ENCODE measurements at regions not wholly inside any gene's neighbourhood (a gene's known extent, or its start where the extent isn't known, plus 50 kb on each side); places are given as distances from the start of the nearest gene placed in this dataset.

DNA sequence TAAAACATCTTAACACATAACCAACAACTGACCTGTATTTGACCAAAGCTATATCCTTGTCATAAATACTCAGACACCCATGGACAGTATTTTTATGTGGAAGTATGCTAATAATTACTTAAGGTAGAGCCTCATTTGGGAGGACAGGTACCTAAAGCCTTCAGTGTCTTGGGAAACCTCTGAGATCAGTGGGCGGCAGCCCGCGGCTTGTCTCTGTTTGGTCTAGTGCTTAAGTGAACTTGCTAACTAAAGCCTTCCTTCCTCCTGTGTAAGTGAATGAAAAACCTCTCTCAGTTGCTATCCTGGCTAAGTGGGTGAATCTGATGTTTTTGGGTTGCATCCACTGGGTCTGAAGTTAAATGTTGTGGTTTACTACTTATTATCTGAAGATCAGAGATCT lies 144.5 kb upstream of the AGR3 start:
- TF ChIP-seq EZH2phosphoT487 (IDR thresholded peaks at IDR 0.05; ENCODE audit: low read length), result no peak
- H3K4me3 ChIP-seq (ENCODE audit: low read length), result no peak overlapping the region
- H4K20me1 ChIP-seq (ENCODE audit: insufficient read depth, low read length), result no peaks in the 10 kb centered on the region
- no peak overlapping the region for H2AFZ ChIP-seq (ENCODE audit: low read length)
- H3K27ac ChIP-seq (ENCODE audit: low read length), result no peak overlapping the region
- no peaks in the 10 kb centered on the region for H3K79me2 ChIP-seq (ENCODE audit: low read length)
- H3K4me1 ChIP-seq (ENCODE audit: low read length), result peaks cover 6% of the 10 kb centered on the region
- no peaks in the 10 kb centered on the region for H3K9me2 ChIP-seq (replicated peaks; ENCODE audit: insufficient read depth, low read length)
- no peaks in the 10 kb centered on the region for H3K9me3 ChIP-seq (replicated peaks; ENCODE audit: insufficient read depth, low read length)
- H3F3A ChIP-seq (ENCODE audit: insufficient read depth, low read length), result no peaks in the 10 kb centered on the region
- H3K36me3 ChIP-seq (replicated peaks; ENCODE audit: insufficient read depth, low read length), result no peaks in the 10 kb centered on the region
- no peak for DNase-seq
- no peaks in the 10 kb centered on the region for H3K27me3 ChIP-seq (replicated peaks; ENCODE audit: insufficient read depth, low read length)
- H3K4me2 ChIP-seq (ENCODE audit: low read depth, low read length), result no peak overlapping the region
- no peak overlapping the region for H3K9ac ChIP-seq (ENCODE audit: low read length)

DNA sequence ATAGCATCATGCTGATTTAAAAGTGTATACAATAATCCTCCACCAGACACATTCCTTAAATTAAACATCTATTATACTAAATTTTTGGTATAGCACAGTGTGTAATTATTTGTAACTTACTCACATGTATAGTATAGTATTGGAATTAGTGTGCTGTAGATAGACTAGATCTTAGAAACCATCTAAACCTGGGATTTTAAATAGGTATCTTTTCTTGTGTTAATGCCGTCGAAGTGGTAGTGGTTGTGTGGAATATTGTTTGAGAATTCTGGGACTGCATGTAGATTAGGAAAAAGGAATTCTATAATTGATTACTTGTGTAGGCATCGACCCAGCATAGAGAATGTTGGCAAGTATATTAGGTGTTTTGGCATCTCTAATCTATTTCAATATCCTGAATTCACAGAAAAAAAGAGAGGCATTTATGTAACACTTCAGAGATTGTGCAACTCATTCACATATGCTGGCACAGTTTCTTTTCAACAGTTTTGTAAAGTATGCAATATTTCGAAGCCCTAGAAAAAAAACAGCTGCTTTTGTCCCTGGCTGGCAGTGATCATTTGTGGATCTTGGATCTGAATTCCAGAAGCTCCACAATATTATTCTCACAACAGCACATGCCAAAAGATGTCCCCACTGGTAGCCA lies 145.5 kb upstream of the AGR3 start:
- H3K79me2 ChIP-seq (ENCODE audit: low read length), result no peaks in the 10 kb centered on the region
- H3K9me2 ChIP-seq (replicated peaks; ENCODE audit: insufficient read depth, low read length), result no peaks in the 10 kb centered on the region
- no peaks in the 10 kb centered on the region for H3K9me3 ChIP-seq (replicated peaks; ENCODE audit: insufficient read depth, low read length)
- no peak overlapping the region for H3K9ac ChIP-seq (ENCODE audit: low read length)
- no peaks in the 10 kb centered on the region for H3F3A ChIP-seq (ENCODE audit: insufficient read depth, low read length)
- no peak overlapping the region for H2AFZ ChIP-seq (ENCODE audit: low read length)
- TF ChIP-seq, protein P1, sequence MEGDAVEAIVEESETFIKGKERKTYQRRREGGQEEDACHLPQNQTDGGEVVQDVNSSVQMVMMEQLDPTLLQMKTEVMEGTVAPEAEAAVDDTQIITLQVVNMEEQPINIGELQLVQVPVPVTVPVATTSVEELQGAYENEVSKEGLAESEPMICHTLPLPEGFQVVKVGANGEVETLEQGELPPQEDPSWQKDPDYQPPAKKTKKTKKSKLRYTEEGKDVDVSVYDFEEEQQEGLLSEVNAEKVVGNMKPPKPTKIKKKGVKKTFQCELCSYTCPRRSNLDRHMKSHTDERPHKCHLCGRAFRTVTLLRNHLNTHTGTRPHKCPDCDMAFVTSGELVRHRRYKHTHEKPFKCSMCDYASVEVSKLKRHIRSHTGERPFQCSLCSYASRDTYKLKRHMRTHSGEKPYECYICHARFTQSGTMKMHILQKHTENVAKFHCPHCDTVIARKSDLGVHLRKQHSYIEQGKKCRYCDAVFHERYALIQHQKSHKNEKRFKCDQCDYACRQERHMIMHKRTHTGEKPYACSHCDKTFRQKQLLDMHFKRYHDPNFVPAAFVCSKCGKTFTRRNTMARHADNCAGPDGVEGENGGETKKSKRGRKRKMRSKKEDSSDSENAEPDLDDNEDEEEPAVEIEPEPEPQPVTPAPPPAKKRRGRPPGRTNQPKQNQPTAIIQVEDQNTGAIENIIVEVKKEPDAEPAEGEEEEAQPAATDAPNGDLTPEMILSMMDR (IDR thresholded peaks at IDR 0.05; ENCODE audit: low read length), result no peak
- TF ChIP-seq EZH2 (optimal IDR thresholded peaks at IDR 0.05; ENCODE audit: low read depth, low read length) (no peak), EZH2phosphoT487 (IDR thresholded peaks at IDR 0.05; ENCODE audit: low read length) (no peak)
- H3K4me3 ChIP-seq (ENCODE audit: low read length), result no peak overlapping the region
- no peaks in the 10 kb centered on the region for H3K27me3 ChIP-seq (replicated peaks; ENCODE audit: insufficient read depth, low read length)
- no peak for DNase-seq
- no peaks in the 10 kb centered on the region for H4K20me1 ChIP-seq (ENCODE audit: insufficient read depth, low read length)
- H3K27ac ChIP-seq (ENCODE audit: low read length), result no peak overlapping the region
- H3K4me2 ChIP-seq (ENCODE audit: low read depth, low read length), result no peak overlapping the region
- H3K36me3 ChIP-seq (replicated peaks; ENCODE audit: insufficient read depth, low read length), result no peaks in the 10 kb centered on the region
- H3K4me1 ChIP-seq (ENCODE audit: low read length), result peaks cover 6% of the 10 kb centered on the region

DNA sequence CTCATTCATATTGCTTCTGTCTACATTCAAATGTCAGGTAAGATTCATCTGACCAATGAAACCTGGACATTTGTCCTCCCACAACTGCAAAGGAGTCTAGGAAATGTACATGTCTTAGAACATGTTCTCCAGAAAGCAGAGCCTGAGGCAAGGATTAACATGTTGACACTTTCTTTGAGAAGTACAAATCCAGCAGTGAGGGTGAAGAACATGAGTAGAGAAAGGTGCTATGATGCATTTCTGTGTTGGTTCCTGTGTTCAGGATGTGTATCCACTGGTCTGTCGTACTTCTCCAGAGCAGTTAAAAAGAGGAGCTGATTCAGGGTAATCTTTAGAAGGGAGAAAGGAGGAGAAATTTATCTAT lies 146.0 kb upstream of the AGR3 start:
- Histone ChIP-seq H3F3A (ENCODE audit: insufficient read depth, low read length) (no peaks in the 10 kb centered on the region), H3K36me3 (replicated peaks; ENCODE audit: insufficient read depth, low read length) (no peaks in the 10 kb centered on the region), H4K20me1 (ENCODE audit: insufficient read depth, low read length) (no peaks in the 10 kb centered on the region), H3K27me3 (replicated peaks; ENCODE audit: insufficient read depth, low read length) (no peaks in the 10 kb centered on the region), H3K4me3 (ENCODE audit: low read length) (no peak overlapping the region), H3K79me2 (ENCODE audit: low read length) (no peaks in the 10 kb centered on the region), H3K9me3 (replicated peaks; ENCODE audit: insufficient read depth, low read length) (no peaks in the 10 kb centered on the region), H3K9ac (ENCODE audit: low read length) (no peak overlapping the region), H3K9me2 (replicated peaks; ENCODE audit: insufficient read depth, low read length) (no peaks in the 10 kb centered on the region), H3K4me2 (ENCODE audit: low read depth, low read length) (no peak overlapping the region), H3K4me1 (ENCODE audit: low read length) (peaks cover 6% of the 10 kb centered on the region), H3K27ac (ENCODE audit: low read length) (no peak overlapping the region), H2AFZ (ENCODE audit: low read length) (no peak overlapping the region)
- DNase-seq, result no peak
- TF ChIP-seq EZH2phosphoT487 (IDR thresholded peaks at IDR 0.05; ENCODE audit: low read length), result no peak
- TF ChIP-seq, protein P1 (IDR thresholded peaks at IDR 0.05; ENCODE audit: low read length), result no peak
- TF ChIP-seq EZH2 (optimal IDR thresholded peaks at IDR 0.05; ENCODE audit: low read depth, low read length), result no peak

DNA sequence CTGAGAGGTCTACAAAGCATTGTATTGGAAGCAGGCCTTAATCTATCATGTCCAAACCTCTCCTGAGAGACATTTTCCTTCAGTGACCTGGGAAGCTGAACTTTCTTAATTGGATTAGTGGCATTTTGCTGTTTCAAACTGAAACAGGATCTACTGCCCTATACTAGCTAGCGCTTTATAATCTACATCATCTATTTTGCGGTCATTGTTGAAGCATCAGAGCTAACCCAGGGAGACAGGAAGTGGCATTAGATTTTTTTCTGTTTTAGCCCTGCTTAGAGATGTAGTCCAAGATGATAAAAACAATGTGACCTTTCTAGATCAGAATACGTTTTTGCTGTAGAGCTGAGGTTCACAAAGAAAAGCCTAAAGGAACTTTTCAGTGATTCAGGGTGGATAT lies 147.4 kb upstream of the AGR3 start:
- Histone ChIP-seq H3F3A (ENCODE audit: insufficient read depth, low read length) (no peaks in the 10 kb centered on the region), H3K79me2 (ENCODE audit: low read length) (no peaks in the 10 kb centered on the region), H3K4me3 (ENCODE audit: low read length) (no peak overlapping the region), H4K20me1 (ENCODE audit: insufficient read depth, low read length) (no peaks in the 10 kb centered on the region), H3K36me3 (replicated peaks; ENCODE audit: insufficient read depth, low read length) (no peaks in the 10 kb centered on the region), H3K4me2 (ENCODE audit: low read depth, low read length) (no peak overlapping the region), H3K9me3 (replicated peaks; ENCODE audit: insufficient read depth, low read length) (no peaks in the 10 kb centered on the region), H3K9ac (ENCODE audit: low read length) (no peak overlapping the region), H3K9me2 (replicated peaks; ENCODE audit: insufficient read depth, low read length) (no peaks in the 10 kb centered on the region), H3K4me1 (ENCODE audit: low read length) (peaks cover 6% of the 10 kb centered on the region), H3K27ac (ENCODE audit: low read length) (no peak overlapping the region), H3K27me3 (replicated peaks; ENCODE audit: insufficient read depth, low read length) (no peaks in the 10 kb centered on the region), H2AFZ (ENCODE audit: low read length) (no peak overlapping the region)
- no peak for DNase-seq
- TF ChIP-seq EZH2 (optimal IDR thresholded peaks at IDR 0.05; ENCODE audit: low read depth, low read length) (no peak), EZH2phosphoT487 (IDR thresholded peaks at IDR 0.05; ENCODE audit: low read length) (no peak)
- TF ChIP-seq, protein P1 (IDR thresholded peaks at IDR 0.05; ENCODE audit: low read length), result no peak

Measured in MM.1S (cell line).